NK-92 treated with Interleukin-12 subunit alpha and Interleukin-12 subunit beta, amount 100 ng/mL, for 24 hours (cell line): ENCODE measurements at regions not wholly inside any gene's neighbourhood (a gene's known extent, or its start where the extent isn't known, plus 50 kb on each side); places are given as distances from the start of the nearest gene placed in this dataset.
"Not testable (repeated sequence)": the region's sequence is repeated elsewhere in the genome, so short reads cannot be mapped to it uniquely, and the experiment has no call there.

ENCODE experiments used
- DNase-seq: peaks from one replicate; lab custom pipeline; 2025; lab: John Stamatoyannopoulos, UW

DNA sequence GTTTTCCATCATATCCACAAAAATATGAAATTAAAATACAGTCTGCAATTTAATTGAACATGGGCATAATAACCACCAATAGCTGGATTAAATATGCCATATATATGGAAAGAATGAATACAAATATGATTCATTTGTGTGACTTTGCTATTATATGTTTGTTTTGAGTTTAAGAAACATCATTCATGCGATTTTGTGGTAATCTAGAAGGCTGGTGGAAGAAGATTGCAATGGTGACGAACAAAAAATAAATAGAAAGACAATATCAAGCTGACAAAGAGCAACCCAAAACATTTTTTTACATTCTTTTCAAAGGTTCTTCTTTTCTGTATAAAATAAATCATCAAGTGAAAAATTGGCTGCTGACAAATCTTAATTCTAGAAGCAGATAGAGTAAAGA, 610.0 kb downstream of the MAT2B start:
- no peak for DNase-seq

DNA sequence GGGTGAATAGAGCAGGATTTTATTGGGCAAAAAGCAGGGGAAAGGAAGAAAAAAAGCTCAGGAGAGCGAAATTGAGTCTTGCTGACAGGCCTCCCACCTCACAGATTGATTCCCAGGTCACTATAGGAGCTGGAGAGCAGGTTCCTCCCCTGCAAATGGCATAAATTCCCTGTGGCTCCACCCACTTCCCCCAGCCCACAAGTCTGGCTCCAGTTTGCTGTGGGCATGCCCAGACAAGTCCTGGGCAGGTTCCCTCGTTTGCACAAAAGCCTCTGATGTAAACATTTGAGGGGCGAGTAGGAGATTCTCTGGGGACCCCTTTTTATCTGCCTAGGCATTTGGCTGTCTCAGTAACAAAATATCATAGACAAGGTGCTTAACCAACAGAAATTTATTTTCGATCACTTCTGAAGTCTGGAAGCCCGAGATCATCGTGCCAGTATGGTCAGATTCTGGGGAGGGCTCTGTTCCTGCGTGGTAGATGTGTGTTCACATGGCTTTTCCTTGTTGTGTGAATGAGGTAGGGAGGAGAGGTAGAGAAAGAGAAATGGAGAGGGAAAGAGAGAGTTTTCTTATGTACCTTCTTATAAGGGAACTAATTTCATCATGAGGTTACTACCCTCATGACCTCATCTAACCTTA, 614.5 kb downstream of the MAT2B start:
- no peak for DNase-seq

DNA sequence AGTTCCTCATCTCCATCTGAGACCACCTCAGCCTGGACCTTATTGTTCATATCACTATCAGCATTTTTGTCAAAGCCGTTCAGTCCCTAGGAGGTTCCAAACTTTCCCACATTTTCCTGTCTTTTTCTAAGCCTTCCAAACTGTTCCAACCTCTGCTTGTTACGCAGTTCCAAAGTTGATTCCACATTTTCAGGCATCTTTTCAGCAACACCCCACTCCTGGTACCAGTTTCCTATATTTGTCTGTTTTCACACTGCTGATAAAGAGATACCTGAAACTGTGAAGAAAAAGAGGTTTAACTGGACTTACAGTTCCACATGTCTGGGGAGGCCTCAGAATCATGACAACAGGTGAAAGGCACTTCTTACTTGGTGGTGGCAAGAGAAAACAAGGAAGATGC, 622.1 kb downstream of the MAT2B start:
- no peak for DNase-seq

DNA sequence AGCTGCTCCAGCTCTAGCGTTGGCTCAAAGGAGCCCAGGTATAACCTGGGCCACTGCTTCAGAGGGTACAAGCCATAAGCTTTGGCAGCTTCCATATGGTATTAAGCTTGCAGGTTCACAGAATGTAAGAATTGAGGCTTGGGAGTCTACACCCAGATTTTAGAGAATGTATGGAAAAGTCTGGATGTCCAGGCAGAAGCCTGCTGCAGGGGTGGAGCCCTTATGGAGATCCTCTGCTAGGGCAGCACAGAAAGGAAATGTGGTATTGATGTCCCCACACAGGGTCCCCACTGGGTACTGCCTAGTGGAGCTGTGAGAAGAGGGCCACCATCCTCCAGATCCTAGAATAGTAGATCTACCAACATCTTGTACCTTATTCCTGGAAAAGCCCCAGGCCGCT, 626.9 kb downstream of the MAT2B start:
- DNase-seq: no peak

DNA sequence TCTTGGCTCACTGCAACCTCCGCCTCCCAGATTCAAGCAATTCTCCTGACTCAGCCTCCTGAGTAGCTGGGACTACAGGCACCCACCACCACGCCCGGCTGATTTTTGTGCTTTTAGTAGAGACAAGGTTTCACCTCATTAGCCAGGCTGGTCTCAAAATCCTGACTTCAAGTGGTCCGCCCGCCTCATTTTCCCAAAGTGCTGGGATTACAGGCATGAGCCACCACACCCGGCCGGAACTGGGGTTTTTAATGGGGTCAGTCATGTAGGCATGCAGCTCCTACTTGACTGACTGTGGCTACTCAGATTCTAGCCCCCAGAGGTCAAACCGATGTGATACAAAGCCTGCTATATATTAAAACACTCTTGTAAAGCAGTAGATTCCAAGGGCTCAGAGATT, 631.7 kb downstream of the MAT2B start:
- DNase-seq: no peak

DNA sequence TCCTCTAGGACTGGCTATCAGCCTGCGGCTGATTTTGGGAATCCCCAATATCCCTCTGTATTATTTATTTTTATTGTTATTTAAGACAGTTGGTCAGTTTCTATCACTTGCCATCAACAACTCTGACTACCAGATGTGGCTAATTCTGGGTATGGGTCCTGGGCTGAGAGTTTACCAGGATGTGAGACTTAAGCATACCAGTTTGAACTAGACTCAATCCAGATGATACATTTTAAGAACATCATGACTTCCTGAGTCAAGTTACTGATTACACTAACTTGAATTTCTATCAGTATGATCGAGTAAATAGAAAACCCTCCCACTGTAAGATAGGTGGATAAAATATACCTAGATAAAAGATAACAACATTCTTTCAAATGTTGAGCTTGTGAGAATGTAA, 634.0 kb downstream of the MAT2B start:
- no peak for DNase-seq

DNA sequence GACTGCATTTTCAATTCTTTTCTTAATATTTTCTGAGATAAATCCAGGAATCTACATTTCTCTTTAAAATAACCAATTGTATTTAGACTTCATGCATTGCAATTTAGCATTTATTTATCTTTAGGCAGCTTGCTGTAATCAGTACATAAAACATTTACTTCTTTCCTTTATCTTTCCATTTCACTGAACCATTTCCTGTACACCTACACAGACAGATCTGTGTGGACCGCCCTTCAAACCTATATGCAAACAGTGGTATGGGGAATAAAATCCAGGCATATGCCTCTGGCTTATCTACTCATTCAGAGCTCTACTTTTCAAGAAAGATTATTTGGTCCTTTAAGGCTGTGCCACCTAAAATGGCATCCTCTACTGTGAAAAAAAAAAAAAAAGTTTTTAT, 640.0 kb downstream of the MAT2B start:
- DNase-seq: no peak

DNA sequence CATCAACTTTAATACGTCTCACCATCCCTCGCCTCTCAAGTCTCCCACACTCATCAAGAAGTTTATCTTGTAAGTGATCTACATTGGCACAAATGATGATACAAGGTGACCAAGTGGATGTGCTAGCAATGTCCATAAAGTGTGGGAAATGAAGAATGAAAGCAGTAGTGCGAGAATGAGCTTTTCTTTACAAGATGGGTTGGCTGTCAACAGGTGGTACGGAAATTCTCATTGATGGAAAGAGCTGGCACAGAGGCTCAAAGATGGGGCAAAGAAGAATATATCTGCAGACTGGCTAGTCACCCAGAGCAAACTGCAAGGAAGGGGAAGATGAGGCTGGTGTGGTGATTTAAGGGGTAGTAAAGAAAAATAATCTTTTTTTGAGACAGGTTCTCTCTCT, 640.8 kb downstream of the MAT2B start:
- no peak for DNase-seq

DNA sequence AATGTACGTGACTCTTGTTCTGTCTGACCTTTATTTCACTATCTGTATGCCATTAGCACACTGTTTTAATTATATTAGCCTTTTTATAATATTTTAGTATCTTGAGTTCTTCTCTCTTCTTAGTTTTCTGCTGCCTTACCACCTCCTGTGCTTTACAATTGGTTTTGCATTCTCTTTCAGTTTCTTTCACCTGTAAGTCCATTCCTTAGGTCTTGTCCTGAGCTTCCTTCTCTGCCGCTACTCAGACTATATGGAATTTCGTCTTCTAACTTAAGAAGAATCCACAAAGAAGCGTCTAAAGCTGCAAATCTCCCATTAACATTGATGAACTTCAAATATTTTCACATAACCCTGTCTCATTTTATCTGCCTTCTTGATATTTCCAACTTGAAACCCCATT, 642.9 kb downstream of the MAT2B start:
- no peak for DNase-seq

DNA sequence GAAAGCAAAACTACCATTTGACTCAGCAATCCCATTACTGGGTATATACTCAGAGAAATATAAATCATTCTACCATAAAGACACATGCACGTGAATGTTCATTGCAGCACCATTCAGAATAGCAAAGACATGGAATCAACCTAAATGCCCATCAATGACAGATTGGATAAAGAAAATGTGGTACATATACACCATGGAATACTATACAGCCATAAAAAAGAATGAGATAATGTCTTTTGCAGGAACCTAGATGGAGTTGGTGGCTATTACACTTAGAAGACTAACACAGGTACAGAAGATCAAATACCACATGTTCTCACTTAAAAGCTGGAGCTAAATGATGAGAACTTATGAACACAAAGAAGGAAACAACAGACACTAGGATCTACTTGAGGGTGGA, 647.1 kb downstream of the MAT2B start:
- not testable (repeated sequence) for DNase-seq

DNA sequence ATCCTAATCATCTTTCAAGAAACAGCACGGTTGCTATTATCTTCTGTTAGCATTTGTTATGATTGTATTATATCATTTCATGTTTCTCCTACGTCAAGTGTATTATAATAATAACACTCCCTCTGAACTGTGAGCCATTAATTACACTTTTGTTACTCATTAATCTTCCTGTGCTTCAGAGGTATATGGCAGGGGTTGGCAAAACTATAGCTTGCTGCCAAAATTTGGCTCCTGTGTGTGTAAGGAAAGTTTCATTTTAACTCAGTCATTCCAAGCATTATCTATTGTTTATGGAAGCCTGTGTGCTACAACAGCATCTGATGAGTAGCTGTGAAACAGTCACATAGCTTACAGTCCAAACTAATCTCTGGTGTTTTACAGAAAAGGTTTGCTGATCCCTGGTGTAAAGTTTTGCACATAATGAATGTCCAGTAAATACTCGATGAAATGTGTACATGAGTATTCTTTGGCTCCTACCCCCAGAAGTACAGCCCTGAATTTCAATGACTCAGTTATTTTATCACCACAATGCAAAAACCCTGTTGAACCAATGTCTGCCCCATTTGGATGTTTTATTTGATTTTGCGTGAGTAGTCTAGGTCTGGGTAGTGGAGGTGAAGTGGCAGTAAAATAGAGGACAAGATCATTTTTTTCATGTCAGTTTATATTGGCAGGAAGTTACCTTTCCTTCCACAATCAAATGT, 648.2 kb downstream of the MAT2B start:
- DNase-seq: no peak

DNA sequence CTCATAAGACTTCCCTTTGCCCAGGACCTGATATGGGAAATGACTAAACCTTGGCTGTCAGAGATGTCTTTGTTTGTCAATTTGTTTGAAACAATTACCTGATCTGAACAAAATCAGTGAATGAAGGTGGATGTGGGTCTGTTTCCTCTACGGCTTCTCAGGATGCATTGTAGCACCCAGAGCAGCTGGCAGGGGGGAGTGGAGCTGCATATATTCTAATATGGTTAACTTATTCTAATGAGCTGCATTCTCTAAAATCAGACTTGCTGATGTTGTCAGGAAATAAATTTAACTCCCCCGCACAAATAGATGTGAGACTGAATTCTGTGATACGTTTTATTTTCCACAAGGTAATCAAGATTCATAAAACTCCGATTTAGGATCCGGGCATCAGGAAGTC, 665.4 kb downstream of the MAT2B start:
- DNase-seq: no peak

DNA sequence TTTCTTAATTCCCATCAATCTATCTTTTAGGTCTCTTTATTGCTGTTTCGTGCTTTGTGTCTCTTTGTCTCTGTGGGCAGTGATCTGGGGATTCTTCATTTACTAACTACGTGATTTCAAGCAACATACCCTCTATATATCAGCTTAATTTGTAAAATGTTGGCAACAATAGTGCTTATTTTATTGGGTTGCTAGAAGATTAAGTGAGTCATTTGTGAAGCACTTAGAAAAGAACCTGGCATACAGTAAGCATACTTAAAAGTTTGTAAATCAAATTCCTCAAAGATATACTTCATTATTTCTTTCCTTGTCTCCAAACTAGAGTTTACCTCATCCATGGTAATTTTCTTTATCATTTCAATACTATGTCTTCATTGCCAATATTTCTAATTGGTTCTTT, 669.7 kb downstream of the MAT2B start:
- no peak for DNase-seq

DNA sequence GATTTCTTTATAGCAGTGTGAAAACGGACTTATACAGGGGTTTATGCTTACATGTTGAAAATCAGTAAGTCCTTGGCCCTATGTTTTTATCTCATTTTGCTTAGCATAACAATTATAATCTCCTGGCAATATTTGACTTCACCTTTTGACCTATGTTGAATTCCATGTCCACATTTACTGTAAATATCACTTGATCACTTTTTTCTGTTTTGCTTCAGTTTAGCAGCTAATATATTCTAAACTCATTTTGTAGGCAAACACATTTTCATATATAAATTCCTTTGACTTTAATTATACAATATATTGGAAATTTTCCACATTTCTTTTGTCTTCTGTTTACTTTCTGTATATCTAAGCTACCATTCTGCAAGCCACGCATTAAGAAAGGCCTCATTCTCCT, 674.0 kb downstream of the MAT2B start:
- DNase-seq: no peak

DNA sequence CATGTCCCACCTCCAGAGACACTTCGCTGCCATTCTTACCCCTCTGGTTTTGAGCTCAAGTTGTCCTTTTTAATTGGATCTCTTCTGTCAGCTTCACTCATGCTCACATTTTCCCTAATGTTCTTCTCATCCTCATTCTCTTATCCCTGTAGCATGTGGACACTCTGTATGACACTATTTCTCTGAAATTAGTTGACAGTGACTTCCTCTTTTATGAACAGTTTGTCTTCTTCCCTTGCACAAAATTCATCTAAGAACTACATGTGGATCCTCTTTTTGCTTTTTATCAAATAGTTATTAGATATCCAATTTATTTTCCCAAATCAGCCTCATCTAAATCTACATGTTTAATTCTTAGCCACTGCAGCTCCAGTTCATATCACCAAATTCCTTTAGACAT, 676.2 kb downstream of the MAT2B start:
- DNase-seq: no peak

DNA sequence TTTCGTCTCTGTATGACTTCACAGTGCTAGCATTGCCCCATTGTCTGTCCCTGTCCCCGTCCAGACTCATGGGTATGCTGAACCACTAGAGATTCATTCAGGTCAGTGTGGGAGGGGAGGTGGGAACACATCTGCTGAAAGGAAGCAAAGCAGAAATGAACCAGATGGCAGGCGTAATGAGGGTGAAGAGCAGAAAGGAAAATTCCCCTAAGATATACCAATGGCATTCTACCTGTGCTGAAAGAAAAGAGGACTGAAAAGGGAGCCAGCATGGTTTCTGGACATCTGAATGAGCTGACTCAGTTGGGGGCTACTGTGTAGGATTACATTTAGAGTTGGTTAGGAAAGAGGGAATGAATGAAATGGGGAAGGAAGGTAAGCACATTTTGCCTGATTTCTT, 678.7 kb downstream of the MAT2B start:
- DNase-seq: no peak

DNA sequence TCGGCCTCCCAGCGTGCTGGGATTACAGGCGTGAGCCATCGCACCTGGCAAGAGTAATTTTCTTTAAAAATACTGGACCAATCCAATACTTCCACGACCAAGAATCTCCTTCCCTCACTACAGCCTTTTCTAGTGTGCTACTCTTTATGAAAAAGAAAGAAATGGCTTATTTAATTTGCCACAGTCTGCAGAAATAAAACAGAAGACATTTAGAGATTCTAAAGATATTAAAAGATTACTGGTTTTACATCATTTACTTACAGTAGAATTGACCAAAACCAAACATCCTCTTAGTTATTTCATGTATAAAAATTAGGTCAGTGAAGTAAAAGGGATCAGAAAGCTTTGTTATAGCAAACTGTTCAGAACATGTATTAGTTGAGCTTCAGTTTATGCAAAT, 679.6 kb downstream of the MAT2B start:
- no peak for DNase-seq

DNA sequence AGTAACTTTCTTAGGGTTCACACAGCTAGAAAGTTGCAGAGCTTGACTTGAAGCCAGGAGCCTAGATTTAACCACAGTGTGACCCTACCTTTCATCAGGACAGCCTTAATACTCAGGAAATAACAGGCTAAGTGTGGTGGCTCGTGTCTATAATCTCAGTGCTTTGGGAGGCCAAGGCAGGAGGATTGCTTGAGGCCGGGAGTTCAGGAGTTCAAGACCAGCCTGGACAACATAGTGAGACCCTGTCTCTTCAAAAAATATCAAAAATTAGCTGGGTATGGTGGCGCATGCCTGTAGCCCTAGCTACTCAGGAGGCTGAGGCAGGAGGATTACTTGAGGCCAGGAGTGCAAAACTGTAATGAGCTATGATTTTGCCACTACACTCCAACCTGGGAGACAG, 681.1 kb downstream of the MAT2B start:
- no peak for DNase-seq

DNA sequence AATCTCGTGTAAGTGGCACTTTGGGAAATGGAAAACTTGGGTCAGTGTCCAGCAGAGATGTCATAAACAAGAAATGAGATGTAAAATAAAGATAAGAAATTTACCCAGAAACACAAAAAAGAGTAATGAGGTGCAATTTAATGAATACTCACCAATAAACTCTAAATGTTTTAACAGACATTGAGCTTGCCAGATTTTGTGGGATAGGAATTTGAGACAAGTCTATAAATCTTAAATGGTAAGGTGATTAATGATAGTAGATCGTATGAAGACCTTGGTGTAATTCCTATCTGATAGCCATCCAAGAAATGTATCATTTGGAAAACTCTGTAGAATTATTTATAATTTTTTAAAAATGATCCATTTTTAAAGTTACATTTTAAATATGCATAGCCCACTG, 682.4 kb downstream of the MAT2B start:
- DNase-seq: no peak

DNA sequence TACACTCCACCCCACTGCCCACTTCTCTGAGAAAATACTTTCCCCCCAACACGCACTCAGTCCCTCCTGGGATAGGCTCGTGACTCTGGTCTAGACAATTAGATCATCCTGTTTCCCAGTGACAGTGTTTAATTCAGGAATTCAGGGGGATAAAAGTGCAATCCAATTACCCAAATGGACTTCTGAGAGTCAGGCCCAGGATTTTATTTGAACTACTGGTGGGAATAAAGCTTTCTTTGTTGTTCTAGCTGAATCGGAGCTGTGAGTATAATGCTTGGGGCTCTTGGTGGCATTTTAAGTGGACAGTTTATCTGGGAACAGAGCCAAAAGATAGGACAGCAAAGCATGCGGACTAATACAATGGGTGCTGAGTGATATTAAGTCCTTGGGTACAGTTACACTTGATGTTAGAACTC, 683.3 kb downstream of the MAT2B start:
- no peak for DNase-seq

DNA sequence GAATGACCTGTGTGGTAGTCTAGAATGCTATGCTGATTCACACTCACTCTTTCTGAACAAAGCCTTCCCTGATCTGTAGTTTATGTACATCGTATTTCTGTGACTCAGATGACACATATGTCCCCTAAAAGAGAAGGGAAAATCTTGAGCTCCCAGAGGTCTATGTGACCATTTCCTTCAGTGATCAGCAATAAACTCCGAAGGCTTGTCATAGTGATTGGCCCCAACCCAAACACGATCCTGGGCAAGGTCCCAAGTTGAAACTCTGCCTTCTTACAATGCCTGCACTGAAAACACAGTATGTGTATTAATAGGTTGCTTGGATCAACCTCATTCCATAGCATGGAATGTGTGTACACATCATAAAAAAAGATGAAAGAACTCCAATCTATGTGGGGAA, 685.8 kb downstream of the MAT2B start:
- DNase-seq: no peak

DNA sequence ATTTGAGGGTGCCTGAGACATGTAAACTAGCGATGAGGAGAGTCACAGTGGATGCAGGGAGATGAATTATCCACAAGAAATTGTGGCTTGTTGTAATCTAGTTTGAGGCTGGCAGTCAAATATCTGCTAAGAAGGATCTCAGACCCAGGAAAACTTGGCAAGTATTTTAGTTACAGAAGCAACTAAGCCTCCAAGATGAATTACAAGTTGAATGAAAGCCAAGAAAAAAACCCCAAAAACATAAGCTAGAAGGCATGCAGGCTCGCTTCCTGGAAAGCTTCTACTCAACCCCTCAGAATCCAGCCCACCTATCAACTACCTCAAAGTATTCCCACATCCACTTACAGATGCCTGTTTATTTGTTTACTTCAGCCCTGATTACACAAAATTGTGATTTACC, 696.9 kb downstream of the MAT2B start:
- DNase-seq: no peak

DNA sequence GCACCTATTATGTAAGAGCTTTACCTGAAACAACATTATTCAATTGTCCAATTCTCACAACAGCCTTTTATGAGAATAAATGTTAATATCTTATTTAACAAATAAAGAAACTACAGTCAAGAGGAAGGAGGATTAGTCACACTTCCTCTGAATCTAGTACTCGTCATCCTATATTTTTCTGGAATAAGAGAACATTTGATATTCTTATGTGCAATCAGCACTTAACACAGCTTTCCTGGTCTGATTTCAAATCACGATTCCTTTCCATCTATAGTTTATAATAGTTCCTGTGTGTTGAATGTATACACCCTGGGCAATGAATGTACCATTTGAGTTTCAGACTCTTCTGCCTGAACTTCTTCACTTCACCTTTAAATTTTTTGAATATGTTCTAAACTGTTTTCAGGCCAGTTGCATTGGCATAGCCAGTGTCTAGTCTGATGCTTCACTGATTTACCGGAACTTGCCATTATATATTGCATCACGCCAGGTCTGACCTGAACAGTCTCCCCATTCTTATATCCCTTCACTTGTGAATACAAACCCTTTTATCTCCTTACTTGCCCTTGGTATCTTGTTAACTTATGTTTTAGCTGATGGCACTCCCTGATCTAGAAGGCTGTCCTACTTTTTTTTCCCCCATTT, 698.3 kb downstream of the MAT2B start:
- DNase-seq: no peak
